ENCODE measurements at regions not wholly inside any gene's neighbourhood (a gene's known extent, or its start where the extent isn't known, plus 50 kb on each side); places are given as distances from the start of the nearest gene placed in this dataset.

GRCh38 chr7:12064586-12065127 is 146.4 kb upstream of the TMEM106B start:
- Histone ChIP-seq H3K36me3 (ENCODE audit: control insufficient read depth, insufficient read depth, low read length) (no peaks in the 10 kb centered on the region), H3K27me3 (ENCODE audit: control insufficient read depth, insufficient read depth, low read length) (no peaks in the 10 kb centered on the region), H3K4me2 (ENCODE audit: extremely low read depth, insufficient read depth, low read length) (no peak overlapping the region), H3K79me2 (ENCODE audit: control insufficient read depth, insufficient read depth, low read length) (no peaks in the 10 kb centered on the region), H2AFZ (ENCODE audit: low read length) (no peak overlapping the region), H3K27ac (ENCODE audit: insufficient read depth, low read length) (no peak overlapping the region), H4K20me1 (ENCODE audit: control insufficient read depth, extremely low read depth, insufficient read depth, low read length) (no peaks in the 10 kb centered on the region), H3K9me3 (ENCODE audit: control insufficient read depth, insufficient read depth, low read depth, low read length) (no peaks in the 10 kb centered on the region), H3K9ac (ENCODE audit: insufficient read depth, low read length) (no peak overlapping the region), H3K4me3 (replicated peaks in 1 of 4; ENCODE audit: control extremely low read depth in 1 of 4, insufficient read depth in 1 of 4, low read depth in 3 of 4, low read length in 4 of 4) (no peak overlapping the region), H3K4me1 (ENCODE audit: control insufficient read depth, extremely low read depth, insufficient read depth, low read length) (no peaks in the 10 kb centered on the region)
- TF ChIP-seq CTCF (conservative IDR thresholded peaks at IDR 0.05 in 1 of 2, IDR thresholded peaks at IDR 0.05 in 1 of 2; ENCODE audit: low read depth in 1 of 2, low read length in 2 of 2) (no peak), EZH2 (IDR thresholded peaks at IDR 0.05; ENCODE audit: low read length, missing control alignments) (no peak)
- peak in 1 of 2 donors; percentile 6 for DNase-seq (ENCODE audit: low read depth in 2 of 2)

- Histone ChIP-seq H3K4me1 (ENCODE audit: control insufficient read depth, extremely low read depth, insufficient read depth, low read length) (no peaks in the 10 kb centered on the region), H3K79me2 (ENCODE audit: control insufficient read depth, insufficient read depth, low read length) (no peaks in the 10 kb centered on the region), H3K27me3 (ENCODE audit: control insufficient read depth, insufficient read depth, low read length) (no peaks in the 10 kb centered on the region), H3K4me3 (replicated peaks in 1 of 4; ENCODE audit: control extremely low read depth in 1 of 4, insufficient read depth in 1 of 4, low read depth in 3 of 4, low read length in 4 of 4) (no peak overlapping the region), H4K20me1 (ENCODE audit: control insufficient read depth, extremely low read depth, insufficient read depth, low read length) (no peaks in the 10 kb centered on the region), H2AFZ (ENCODE audit: low read length) (no peak overlapping the region), H3K27ac (ENCODE audit: insufficient read depth, low read length) (no peak overlapping the region), H3K36me3 (ENCODE audit: control insufficient read depth, insufficient read depth, low read length) (no peaks in the 10 kb centered on the region), H3K4me2 (ENCODE audit: extremely low read depth, insufficient read depth, low read length) (no peak overlapping the region), H3K9me3 (ENCODE audit: control insufficient read depth, insufficient read depth, low read depth, low read length) (no peaks in the 10 kb centered on the region), H3K9ac (ENCODE audit: insufficient read depth, low read length) (no peak overlapping the region)
- DNase-seq (ENCODE audit: low read depth in 2 of 2) = no peak
- TF ChIP-seq CTCF (conservative IDR thresholded peaks at IDR 0.05 in 1 of 2, IDR thresholded peaks at IDR 0.05 in 1 of 2; ENCODE audit: low read depth in 1 of 2, low read length in 2 of 2) (no peak), EZH2 (IDR thresholded peaks at IDR 0.05; ENCODE audit: low read length, missing control alignments) (no peak)
These were observed 145.1 kb upstream of the TMEM106B start for GRCh38 chr7:12066004-12066403.

GRCh38 chr7:12066521-12066920 is 144.6 kb upstream of the TMEM106B start:
- Histone ChIP-seq H3K79me2 (ENCODE audit: control insufficient read depth, insufficient read depth, low read length) (no peaks in the 10 kb centered on the region), H3K9ac (ENCODE audit: insufficient read depth, low read length) (no peak overlapping the region), H3K4me1 (ENCODE audit: control insufficient read depth, extremely low read depth, insufficient read depth, low read length) (no peaks in the 10 kb centered on the region), H3K4me3 (replicated peaks in 1 of 4; ENCODE audit: control extremely low read depth in 1 of 4, insufficient read depth in 1 of 4, low read depth in 3 of 4, low read length in 4 of 4) (no peak overlapping the region), H3K27me3 (ENCODE audit: control insufficient read depth, insufficient read depth, low read length) (no peaks in the 10 kb centered on the region), H3K4me2 (ENCODE audit: extremely low read depth, insufficient read depth, low read length) (no peak overlapping the region), H3K27ac (ENCODE audit: insufficient read depth, low read length) (no peak overlapping the region), H3K9me3 (ENCODE audit: control insufficient read depth, insufficient read depth, low read depth, low read length) (no peaks in the 10 kb centered on the region), H4K20me1 (ENCODE audit: control insufficient read depth, extremely low read depth, insufficient read depth, low read length) (no peaks in the 10 kb centered on the region), H2AFZ (ENCODE audit: low read length) (no peak overlapping the region), H3K36me3 (ENCODE audit: control insufficient read depth, insufficient read depth, low read length) (no peaks in the 10 kb centered on the region)
- peak in 1 of 2 donors; percentile 22 for DNase-seq (ENCODE audit: low read depth in 2 of 2)
- no peak for TF ChIP-seq EZH2 (IDR thresholded peaks at IDR 0.05; ENCODE audit: low read length, missing control alignments)
- no peak for TF ChIP-seq CTCF (conservative IDR thresholded peaks at IDR 0.05 in 1 of 2, IDR thresholded peaks at IDR 0.05 in 1 of 2; ENCODE audit: low read depth in 1 of 2, low read length in 2 of 2)

Data from fibroblast of lung (primary cell).